Testis (tissue), 2 donors: ENCODE measurements at regions not wholly inside any gene's neighbourhood (a gene's known extent, or its start where the extent isn't known, plus 50 kb on each side); places are given as distances from the start of the nearest gene placed in this dataset.

Source experiments
- DNase-seq: peaks from one replicate; pipeline ENCODE4 v3.0.0-alpha.2; 2019
- H3K27ac ChIP-seq, 2 donors: fragments of 200-600 bp; sonication (generic); one replicate each; pipeline ENCODE4 v1.5.1; 2019
- H3K27me3 ChIP-seq: fragments of 200-600 bp; sonication (generic); one replicate; pipeline ENCODE4 v1.5.1; 2019
- H3K36me3 ChIP-seq: fragments of 200-600 bp; sonication (generic); one replicate; pipeline ENCODE4 v1.5.1; 2017; ENCODE audit warnings: low read depth; ENCODE audit errors: missing control alignments
- H3K4me1 ChIP-seq: fragments of 200-600 bp; sonication (generic); one replicate; pipeline ENCODE4 v1.5.1; 2019
- H3K4me3 ChIP-seq, 2 donors: fragments of 200-600 bp; sonication (generic); one replicate each; pipeline ENCODE4 v1.5.1; 2017 to 2019
- H3K9me3 ChIP-seq: fragments of 200-600 bp; sonication (generic); one replicate; pipeline ENCODE4 v1.5.1; 2017
- POLR2A ChIP-seq: fragments of 450-650 bp; IDR thresholded peaks from one replicate; pipeline ENCODE4 v1.6.1; 2017; ENCODE audit warnings: antibody characterized with exemption, mild to moderate bottlenecking, moderate library complexity
- WGBS, 2 donors: methylation state at CpG; one replicate each; pipeline ENCODE4 v1.1.5; 2018; 5-methylcytosine and 5-hydroxymethylcytosine counted together
- intact Hi-C: fragments of 100-400 bp; cut with DNase I; formaldehyde crosslinking; loops from one replicate; pipeline ENCODE4 v1.15.1; 2023; ENCODE audit warnings: low total_unique reads
- TF ChIP-seq, protein P1 (sequence below), 3 experiments: fragments of 450-650 bp in 2 of 3; fragments of 200-600 bp in 1 of 3; sonication (generic) in 1 of 3; IDR thresholded peaks; one replicate each; pipeline ENCODE4 v1.5.1; 2016 to 2019; ENCODE audit warnings: antibody characterized with exemption in 3 of 3, mild to moderate bottlenecking in 2 of 3, moderate library complexity in 1 of 3

DNA sequence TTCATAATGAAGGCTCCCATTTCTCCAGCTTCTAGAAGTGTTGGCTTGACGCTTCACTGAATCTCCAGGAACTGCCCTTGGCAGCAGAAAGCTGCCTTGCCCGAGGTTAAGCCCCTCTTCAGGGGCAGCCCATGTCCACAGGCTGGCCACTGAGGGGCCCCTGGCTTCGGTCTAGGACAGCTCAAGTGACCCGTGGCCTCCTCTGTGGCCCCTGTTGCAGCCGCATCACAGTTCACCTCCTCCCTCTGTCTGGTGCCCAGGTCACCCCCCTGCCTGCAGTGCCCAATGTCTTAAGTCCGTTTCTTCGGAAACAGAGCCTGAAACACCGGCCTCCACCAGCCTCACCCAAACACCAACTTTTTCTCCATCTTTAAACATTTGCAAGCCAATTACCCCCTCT lies 279.2 kb upstream of the MKI67 start:
- TF ChIP-seq, protein P1, sequence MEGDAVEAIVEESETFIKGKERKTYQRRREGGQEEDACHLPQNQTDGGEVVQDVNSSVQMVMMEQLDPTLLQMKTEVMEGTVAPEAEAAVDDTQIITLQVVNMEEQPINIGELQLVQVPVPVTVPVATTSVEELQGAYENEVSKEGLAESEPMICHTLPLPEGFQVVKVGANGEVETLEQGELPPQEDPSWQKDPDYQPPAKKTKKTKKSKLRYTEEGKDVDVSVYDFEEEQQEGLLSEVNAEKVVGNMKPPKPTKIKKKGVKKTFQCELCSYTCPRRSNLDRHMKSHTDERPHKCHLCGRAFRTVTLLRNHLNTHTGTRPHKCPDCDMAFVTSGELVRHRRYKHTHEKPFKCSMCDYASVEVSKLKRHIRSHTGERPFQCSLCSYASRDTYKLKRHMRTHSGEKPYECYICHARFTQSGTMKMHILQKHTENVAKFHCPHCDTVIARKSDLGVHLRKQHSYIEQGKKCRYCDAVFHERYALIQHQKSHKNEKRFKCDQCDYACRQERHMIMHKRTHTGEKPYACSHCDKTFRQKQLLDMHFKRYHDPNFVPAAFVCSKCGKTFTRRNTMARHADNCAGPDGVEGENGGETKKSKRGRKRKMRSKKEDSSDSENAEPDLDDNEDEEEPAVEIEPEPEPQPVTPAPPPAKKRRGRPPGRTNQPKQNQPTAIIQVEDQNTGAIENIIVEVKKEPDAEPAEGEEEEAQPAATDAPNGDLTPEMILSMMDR (IDR thresholded peaks at IDR 0.05): no peak
- no peak for TF ChIP-seq POLR2A
- no peak for DNase-seq
- no peaks in the 10 kb centered on the region for H3K27me3 ChIP-seq
- no peaks in the 10 kb centered on the region for H3K4me1 ChIP-seq
- intact Hi-C loops: no loop called here
- H3K9me3 ChIP-seq: no peaks in the 10 kb centered on the region
- no peak overlapping the region for H3K4me3 ChIP-seq
- 57 to 77% methylated on average over 8 of the region's 8 CpGs for WGBS, 2 donors
- H3K36me3 ChIP-seq: no peaks in the 10 kb centered on the region
- no peak overlapping the region for H3K27ac ChIP-seq

DNA sequence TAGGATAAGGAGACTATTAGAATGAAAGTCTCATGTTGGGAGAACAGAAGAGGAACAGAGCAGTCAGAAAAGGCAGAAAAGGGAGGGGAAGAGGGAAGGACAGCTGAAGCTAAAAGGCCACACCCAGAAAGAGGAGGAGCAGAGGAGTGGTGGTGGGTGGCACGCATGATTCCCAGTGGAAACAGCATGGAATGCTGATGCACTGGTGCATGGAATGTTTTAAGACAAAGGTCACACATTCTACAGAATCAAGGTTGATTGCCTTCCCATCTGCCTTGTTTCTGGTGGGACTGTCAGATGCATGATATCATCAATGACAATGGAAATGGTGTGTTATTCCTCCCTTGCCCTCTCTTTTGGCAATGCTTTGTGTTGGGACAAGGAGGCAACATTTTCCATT lies 285.4 kb upstream of the MKI67 start:
- H3K27ac ChIP-seq: no peak overlapping the region
- H3K4me3 ChIP-seq: no peak overlapping the region
- TF ChIP-seq POLR2A: no peak
- TF ChIP-seq, protein P1 (IDR thresholded peaks at IDR 0.05): no peak
- H3K36me3 ChIP-seq: no peaks in the 10 kb centered on the region
- intact Hi-C loops: no loop called here
- no peaks in the 10 kb centered on the region for H3K9me3 ChIP-seq
- no peaks in the 10 kb centered on the region for H3K4me1 ChIP-seq
- H3K27me3 ChIP-seq: no peaks in the 10 kb centered on the region
- DNase-seq: no peak
- WGBS, 2 donors: 60 to 73% methylated on average over 1 of the region's 1 CpG

DNA sequence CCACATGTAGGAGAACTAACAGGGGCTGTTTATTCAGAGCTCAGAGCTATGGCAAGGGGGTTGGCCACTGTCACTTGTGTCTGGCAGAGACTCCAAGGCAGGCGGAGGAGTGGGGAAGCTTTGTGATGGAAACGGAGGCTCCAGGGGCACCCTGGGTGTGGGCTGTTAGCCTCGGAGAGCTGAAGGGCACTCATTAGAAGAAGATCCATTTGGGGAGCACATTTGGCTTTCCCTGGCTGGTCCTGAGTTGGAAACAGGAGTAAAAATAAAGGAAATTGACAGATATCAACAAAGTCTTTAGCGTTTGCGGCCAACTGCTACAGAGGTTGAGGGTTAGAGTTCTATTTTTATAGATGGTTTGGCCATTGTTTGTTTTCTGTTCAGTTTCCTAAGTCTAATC lies 288.3 kb upstream of the MKI67 start:
- no peak for DNase-seq
- WGBS, 2 donors: 78% methylated on average over 5 of the region's 5 CpGs
- TF ChIP-seq POLR2A: no peak
- TF ChIP-seq, protein P1 (IDR thresholded peaks at IDR 0.05): no peak
- no peaks in the 10 kb centered on the region for H3K27me3 ChIP-seq
- no peak overlapping the region for H3K4me3 ChIP-seq
- H3K36me3 ChIP-seq: no peaks in the 10 kb centered on the region
- no peak overlapping the region for H3K27ac ChIP-seq
- H3K4me1 ChIP-seq: no peaks in the 10 kb centered on the region
- intact Hi-C loops: no loop called here
- no peaks in the 10 kb centered on the region for H3K9me3 ChIP-seq

DNA sequence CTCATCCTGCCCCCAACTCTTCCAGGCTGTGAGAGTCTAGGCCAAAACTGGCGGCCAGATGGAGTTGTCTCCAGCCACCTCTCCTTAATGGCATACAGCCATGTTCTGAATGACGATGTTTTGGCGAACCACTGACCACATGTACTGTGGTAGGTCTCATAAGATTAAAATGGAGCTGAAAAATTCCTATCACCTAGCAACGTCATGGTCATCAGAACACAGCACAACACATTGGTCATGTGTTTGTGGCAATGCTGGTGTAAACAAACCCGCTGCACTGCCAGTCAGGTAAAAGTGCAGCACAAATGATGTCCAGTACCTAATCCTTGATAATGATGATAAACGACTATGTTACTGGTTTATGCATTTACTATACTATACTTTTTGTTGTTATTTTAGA lies 290.0 kb upstream of the MKI67 start:
- no peak for DNase-seq
- Histone ChIP-seq H3K9me3 (no peaks in the 10 kb centered on the region), H3K27ac (no peak overlapping the region), H3K27me3 (no peaks in the 10 kb centered on the region), H3K4me3 (no peak overlapping the region), H3K36me3 (no peaks in the 10 kb centered on the region), H3K4me1 (no peaks in the 10 kb centered on the region)
- no peak for TF ChIP-seq POLR2A
- TF ChIP-seq, protein P1 (IDR thresholded peaks at IDR 0.05): no peak
- 83 to 94% methylated on average over 6 of the region's 6 CpGs for WGBS, 2 donors
- intact Hi-C loops: no loop called here

DNA sequence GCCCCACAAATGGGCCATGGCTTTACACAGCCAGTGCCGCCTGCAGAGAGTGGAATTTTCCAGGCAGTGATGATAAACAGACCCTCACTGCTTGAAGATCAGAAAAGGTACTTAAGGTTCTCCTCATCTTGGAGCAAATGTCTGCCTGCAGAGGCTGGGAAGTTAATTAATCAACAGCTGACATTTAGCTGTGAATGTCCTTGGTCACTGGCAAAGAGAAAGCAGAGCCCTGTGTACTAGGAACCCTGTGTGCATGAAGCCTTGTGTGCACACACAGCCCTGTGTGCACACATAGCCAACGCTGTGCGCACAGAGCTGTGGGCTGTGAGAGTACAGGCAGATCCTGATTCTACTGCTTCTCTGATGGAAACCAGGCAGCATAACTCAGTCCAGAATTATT lies 291.6 kb upstream of the MKI67 start:
- H3K9me3 ChIP-seq: no peaks in the 10 kb centered on the region
- intact Hi-C loops: no loop called here
- TF ChIP-seq, protein P1 (IDR thresholded peaks at IDR 0.05): no peak
- no peak for TF ChIP-seq POLR2A
- no peaks in the 10 kb centered on the region for H3K36me3 ChIP-seq
- no peak overlapping the region for H3K27ac ChIP-seq
- no peak overlapping the region for H3K4me3 ChIP-seq
- H3K27me3 ChIP-seq: no peaks in the 10 kb centered on the region
- DNase-seq: no peak
- H3K4me1 ChIP-seq: no peaks in the 10 kb centered on the region
- WGBS, 2 donors: 82 to 89% methylated on average over 3 of the region's 3 CpGs
